22Rv1 (cell line): ENCODE measurements at regions not wholly inside any gene's neighbourhood (a gene's known extent, or its start where the extent isn't known, plus 50 kb on each side); places are given as distances from the start of the nearest gene placed in this dataset.

ENCODE experiments used
- ZFX ChIP-seq: fragments of 450-650 bp; IDR thresholded peaks from 2 replicates; pipeline ENCODE4 v1.6.1; 2017; ENCODE audit warnings: antibody characterized with exemption, borderline replicate concordance
- TF ChIP-seq, protein P1 (sequence below): fragments of 450-650 bp; IDR thresholded peaks from 2 replicates; pipeline ENCODE4 v1.5.1; 2017; ENCODE audit warnings: mild to moderate bottlenecking

DNA sequence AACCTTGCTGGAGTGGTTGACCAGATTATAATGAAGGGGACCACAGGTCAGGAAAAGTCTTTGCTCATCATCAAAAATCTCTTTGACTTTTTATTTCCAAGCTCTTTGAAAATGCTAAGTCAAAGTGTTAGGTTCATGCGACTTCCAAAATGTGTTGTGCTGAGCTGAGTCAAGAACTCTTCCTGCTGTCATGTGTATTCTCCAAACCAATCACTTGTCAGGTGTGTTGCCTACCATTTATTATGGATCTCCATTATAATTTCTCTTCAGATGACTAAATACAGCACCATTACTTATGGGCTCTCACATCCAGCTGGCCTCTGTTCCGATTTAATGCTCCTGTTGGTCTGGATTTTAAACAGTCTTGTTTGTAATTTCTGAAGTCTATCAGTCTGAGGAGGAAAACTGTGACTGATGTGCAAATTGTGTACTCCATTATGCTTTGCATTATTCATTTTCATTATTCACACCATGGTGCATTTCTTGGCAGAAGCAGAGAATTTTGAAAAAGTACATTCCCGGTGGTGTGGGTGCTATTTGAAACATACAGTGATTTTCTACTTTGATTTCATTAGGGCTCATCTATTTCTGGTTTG lies 562.5 kb downstream of the LMO7 start:
- TF ChIP-seq, protein P1, sequence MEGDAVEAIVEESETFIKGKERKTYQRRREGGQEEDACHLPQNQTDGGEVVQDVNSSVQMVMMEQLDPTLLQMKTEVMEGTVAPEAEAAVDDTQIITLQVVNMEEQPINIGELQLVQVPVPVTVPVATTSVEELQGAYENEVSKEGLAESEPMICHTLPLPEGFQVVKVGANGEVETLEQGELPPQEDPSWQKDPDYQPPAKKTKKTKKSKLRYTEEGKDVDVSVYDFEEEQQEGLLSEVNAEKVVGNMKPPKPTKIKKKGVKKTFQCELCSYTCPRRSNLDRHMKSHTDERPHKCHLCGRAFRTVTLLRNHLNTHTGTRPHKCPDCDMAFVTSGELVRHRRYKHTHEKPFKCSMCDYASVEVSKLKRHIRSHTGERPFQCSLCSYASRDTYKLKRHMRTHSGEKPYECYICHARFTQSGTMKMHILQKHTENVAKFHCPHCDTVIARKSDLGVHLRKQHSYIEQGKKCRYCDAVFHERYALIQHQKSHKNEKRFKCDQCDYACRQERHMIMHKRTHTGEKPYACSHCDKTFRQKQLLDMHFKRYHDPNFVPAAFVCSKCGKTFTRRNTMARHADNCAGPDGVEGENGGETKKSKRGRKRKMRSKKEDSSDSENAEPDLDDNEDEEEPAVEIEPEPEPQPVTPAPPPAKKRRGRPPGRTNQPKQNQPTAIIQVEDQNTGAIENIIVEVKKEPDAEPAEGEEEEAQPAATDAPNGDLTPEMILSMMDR, result no peak
- TF ChIP-seq ZFX, result no peak
